WI38 (cell line): ENCODE measurements at regions not wholly inside any gene's neighbourhood (a gene's known extent, or its start where the extent isn't known, plus 50 kb on each side); places are given as distances from the start of the nearest gene placed in this dataset.

Source experiments
- H3K4me3 ChIP-seq: 2 replicates; pipeline ENCODE4 v1.5.1; 2011; ENCODE audit warnings: low read depth, mild to moderate bottlenecking, control low read depth, low read length
- TF ChIP-seq, protein P1 (sequence below): IDR thresholded peaks from 2 replicates; pipeline ENCODE4 v1.5.1; 2012; ENCODE audit warnings: low read depth, mild to moderate bottlenecking, control low read depth, low read length

DNA sequence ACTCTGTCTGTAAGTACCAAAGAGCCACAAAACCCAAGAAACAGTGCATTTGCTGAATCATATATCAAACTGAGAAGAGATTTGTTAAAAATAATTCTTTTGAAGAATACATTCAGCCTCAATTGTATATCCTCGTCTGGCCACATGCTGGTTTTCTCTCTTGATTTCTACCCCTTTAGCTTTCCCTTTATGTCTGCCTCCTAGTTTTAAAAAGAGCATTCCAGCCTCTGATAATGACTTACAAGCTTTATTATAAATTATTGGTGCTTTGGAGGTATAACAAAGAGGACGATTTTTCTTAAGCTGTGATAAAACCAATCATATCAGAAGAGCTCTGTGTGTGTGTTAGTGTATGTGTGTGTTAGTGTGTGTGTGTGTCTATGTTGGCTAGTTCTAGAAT lies 70.4 kb upstream of the ROBO2 start:
- TF ChIP-seq, protein P1, sequence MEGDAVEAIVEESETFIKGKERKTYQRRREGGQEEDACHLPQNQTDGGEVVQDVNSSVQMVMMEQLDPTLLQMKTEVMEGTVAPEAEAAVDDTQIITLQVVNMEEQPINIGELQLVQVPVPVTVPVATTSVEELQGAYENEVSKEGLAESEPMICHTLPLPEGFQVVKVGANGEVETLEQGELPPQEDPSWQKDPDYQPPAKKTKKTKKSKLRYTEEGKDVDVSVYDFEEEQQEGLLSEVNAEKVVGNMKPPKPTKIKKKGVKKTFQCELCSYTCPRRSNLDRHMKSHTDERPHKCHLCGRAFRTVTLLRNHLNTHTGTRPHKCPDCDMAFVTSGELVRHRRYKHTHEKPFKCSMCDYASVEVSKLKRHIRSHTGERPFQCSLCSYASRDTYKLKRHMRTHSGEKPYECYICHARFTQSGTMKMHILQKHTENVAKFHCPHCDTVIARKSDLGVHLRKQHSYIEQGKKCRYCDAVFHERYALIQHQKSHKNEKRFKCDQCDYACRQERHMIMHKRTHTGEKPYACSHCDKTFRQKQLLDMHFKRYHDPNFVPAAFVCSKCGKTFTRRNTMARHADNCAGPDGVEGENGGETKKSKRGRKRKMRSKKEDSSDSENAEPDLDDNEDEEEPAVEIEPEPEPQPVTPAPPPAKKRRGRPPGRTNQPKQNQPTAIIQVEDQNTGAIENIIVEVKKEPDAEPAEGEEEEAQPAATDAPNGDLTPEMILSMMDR = no peak
- no peak overlapping the region for H3K4me3 ChIP-seq

DNA sequence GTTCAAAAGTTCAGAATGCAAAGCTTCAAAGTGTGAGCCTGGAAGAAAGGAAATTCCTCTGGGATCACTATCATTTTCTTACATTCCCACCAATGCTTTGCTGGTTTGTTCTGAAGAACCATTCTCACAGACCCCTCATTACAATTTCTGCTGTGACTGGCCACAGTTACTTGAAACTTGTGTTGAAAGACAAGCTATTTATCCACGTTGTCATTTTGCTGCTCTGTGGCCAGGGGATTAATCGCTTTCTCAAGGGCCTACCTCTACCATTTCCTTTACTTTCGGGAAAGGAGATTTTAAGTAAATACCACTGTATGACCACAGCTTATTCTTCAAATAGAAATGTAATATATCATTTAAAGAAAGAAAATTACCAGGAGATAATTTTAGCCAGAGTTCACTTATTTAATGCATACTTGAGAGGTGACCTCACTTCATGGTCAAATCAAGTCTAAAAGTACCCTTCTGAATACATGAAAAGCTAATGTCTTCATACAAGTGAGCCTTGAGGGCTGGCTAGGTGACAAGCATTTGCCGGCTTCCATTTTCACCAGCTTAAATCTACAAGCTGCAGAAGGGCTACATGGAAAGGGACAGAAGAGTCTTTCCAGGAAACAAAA lies 69.8 kb upstream of the ROBO2 start:
- no peak overlapping the region for H3K4me3 ChIP-seq
- TF ChIP-seq, protein P1 = no peak

DNA sequence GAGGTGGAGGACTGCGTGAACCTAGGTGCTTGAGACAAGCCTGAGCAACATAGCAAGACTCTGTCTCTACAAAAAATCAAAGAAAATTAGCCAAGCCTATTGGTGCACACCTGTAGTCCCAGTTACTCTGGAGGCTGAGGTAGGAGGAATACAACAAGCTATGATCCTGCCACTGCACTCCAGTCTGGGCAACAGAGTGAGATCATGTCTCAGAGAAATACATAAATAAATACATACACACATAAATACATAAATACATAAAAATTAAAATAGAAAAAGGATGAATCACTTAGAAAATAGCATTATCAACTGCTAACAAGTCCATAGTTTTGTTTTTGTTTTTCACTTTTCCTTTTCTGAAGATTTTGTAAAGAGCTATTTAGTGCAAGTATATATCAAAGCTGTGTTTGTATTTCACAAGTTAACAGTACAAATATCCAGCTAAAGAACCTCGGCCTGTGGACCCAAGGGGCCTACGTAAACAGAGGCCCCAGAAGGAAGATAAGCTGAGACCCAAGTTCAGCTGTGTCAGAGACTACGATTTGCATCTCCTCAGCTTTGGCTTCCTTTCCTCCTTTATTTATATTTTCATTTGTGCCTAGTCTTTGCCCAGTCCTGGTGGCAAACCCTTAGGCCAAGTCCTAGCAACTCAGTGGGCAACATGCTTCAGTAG lies 67.1 kb upstream of the ROBO2 start:
- no peak overlapping the region for H3K4me3 ChIP-seq
- TF ChIP-seq, protein P1 = no peak

DNA sequence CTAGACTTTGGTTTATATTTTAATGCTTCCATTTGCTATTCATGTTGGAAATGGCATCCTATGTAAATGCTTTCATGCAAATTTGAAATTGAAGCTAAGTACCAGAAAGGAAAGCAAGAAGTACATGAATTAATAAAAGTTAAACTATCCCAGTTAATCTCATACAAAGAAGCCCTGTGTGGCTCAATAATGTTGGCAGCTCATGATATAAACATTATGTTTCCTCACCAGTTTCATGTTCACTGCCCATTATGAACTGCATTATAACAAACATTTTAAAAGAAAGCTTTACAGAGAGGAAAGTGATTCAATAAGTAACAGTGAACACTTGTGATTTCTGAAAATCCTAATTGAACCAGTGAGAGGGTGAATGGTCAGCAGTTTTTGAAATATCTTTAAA lies 62.9 kb upstream of the ROBO2 start:
- H3K4me3 ChIP-seq = no peak overlapping the region
- TF ChIP-seq, protein P1 = no peak

DNA sequence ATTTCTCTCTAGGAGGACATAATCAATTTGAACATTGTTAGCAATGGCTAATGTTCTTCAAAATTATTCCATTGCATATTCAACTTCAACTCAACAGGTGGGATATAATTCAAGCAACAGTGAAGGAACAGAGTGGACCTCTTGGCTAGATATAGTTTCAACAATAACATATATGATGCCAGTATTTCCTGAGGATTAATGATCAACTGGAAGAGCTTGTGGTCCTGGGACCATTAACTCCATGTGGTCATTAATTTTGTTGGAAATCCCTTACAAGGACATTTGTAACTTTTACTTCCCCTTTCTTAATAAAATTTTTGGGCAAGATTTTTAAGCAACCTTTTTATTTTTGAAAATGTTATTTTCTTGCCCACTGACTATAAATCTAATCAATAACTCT lies 54.3 kb upstream of the ROBO2 start:
- no peak overlapping the region for H3K4me3 ChIP-seq

DNA sequence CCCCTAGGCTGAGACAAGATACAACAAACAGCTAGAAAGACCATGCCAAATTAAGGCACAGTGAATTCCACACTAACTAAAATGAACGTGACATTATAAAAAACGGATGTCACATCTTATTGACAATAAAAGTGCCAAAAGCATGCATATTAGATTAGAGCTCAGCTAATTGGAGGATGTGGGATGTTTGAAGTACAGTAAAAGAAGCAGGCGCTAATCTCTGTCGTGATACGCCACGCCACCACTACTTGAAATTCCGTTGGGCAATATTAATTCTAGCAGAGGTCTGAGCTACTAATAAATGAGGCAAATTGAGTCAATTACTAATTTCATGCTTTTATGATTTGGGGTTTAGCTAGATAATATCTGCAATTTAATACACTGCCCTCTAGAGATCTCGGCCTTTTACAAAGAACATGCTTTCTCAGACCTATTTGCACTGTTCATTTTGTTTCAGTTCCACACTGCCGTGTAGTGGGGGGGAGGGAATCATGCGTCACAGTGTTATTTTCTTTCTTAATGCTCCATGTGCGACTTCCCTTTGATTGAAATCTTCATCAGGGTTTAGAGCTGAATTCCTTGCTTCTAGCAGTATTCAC lies 52.9 kb upstream of the ROBO2 start:
- H3K4me3 ChIP-seq = no peak overlapping the region
- TF ChIP-seq, protein P1 = no peak

More for the DNA sequence above, 54.3 kb upstream of the ROBO2 start:
- TF ChIP-seq, protein P1 = no peak
